GM12878 (cell line): ENCODE measurements at regions not wholly inside any gene's neighbourhood (a gene's known extent, or its start where the extent isn't known, plus 50 kb on each side); places are given as distances from the start of the nearest gene placed in this dataset.

Experiments
- ATAC-seq: fragments of 200-7000 bp; cut with Tn5 transposase; 3 replicates; pipeline ENCODE4 v1.9.1; 2020; ENCODE audit warnings: mild to moderate bottlenecking, moderate library complexity
- BruUV-seq: library from RNA; stranded (reverse); fragments of 400-500 nt; replicated peaks from 2 replicates; lab custom pipeline; 2021; lab: Mats Ljungman, UMichigan
- CTCF ChIA-PET: fragments of 300-600 bp; sonication (Branson Sonifier 250); formaldehyde crosslinking; extraction: SDS; loops from one replicate; lab custom pipeline; 2021; ENCODE audit warnings: inconsistent platforms; lab: Yijun Ruan, JAX
- POLR2A ChIA-PET: fragments of 350-600 bp; formaldehyde crosslinking; extraction: SDS; loops from one replicate; lab custom pipeline; 2021; ENCODE audit warnings: inconsistent platforms; lab: Charles Lee
- RAD21 ChIA-PET: fragments of 300-600 bp; sonication (Branson Sonifier 250); formaldehyde crosslinking; loops from one replicate; lab custom pipeline; 2023; ENCODE audit warnings: antibody characterized with exemption; ENCODE audit not compliant: unreplicated experiment; lab: Charles Lee
- SMC1A ChIA-PET: fragments of 300-600 bp; sonication (Branson Sonifier 250); formaldehyde crosslinking; loops from one replicate; lab custom pipeline; 2023; ENCODE audit not compliant: unreplicated experiment, uncharacterized antibody; lab: Charles Lee
- DNase-seq: peaks from one replicate; pipeline ENCODE4 v3.0.0-alpha.2; 2011; ENCODE audit warnings: low read depth, low spot score
- FAIRE-seq: peaks from 3 replicates; lab custom pipeline; 2011; peaks lifted over from hg19 to GRCh38; lab: Jason Lieb, UNC
- H2AFZ ChIP-seq: 2 replicates; pipeline ENCODE4 v1.6.0; 2011; ENCODE audit warnings: low read depth, low read length, control low read depth; ENCODE audit not compliant: control insufficient read depth
- H3K27ac ChIP-seq: 2 replicates; pipeline ENCODE4 v1.5.1; 2011; ENCODE audit warnings: control low read depth; ENCODE audit not compliant: control insufficient read depth, insufficient read depth
- H3K27me3 ChIP-seq, 2 experiments: replicated peaks in 1 of 2; 2 replicates each; pipeline versions ENCODE4 v1.6.0 to v1.6.1; 2011; ENCODE audit warnings: low read length in 1 of 2; ENCODE audit not compliant: control insufficient read depth in 2 of 2, insufficient read depth in 2 of 2
- H3K36me3 ChIP-seq, 2 experiments: 2 replicates each; pipeline ENCODE4 v1.5.1; 2011; ENCODE audit warnings: low read length in 1 of 2; ENCODE audit not compliant: control insufficient read depth in 2 of 2, insufficient read depth in 2 of 2
- H3K4me1 ChIP-seq: 2 replicates; pipeline ENCODE4 v1.6.1; 2011; ENCODE audit warnings: mild to moderate bottlenecking, low read length, moderate library complexity, mixed read lengths; ENCODE audit not compliant: control insufficient read depth, insufficient read depth
- H3K4me2 ChIP-seq: 2 replicates; pipeline ENCODE4 v1.6.0; 2011; ENCODE audit warnings: control low read depth; ENCODE audit not compliant: control insufficient read depth, insufficient read depth
- H3K4me3 ChIP-seq: fragments of 200-600 bp; sonication (generic); 2 replicates; pipeline ENCODE4 v1.5.1; 2016
- H3K79me2 ChIP-seq: 2 replicates; pipeline ENCODE4 v1.6.0; 2011; ENCODE audit warnings: low read length; ENCODE audit not compliant: control insufficient read depth, insufficient read depth
- H3K9ac ChIP-seq: 2 replicates; pipeline ENCODE4 v1.8.0; 2011; ENCODE audit warnings: low read length, control low read depth, mixed read lengths; ENCODE audit not compliant: control insufficient read depth, insufficient read depth
- H3K9me3 ChIP-seq: replicated peaks from 3 replicates; pipeline ENCODE4 v1.5.1; 2011; ENCODE audit warnings: mild to moderate bottlenecking, low read length; ENCODE audit not compliant: control insufficient read depth, insufficient read depth
- H4K20me1 ChIP-seq: 2 replicates; pipeline ENCODE4 v1.6.0; 2011; ENCODE audit not compliant: control insufficient read depth, insufficient read depth
- JUND ChIP-seq: IDR thresholded peaks from 2 replicates; pipeline ENCODE4 v1.6.1; 2012; ENCODE audit warnings: low read depth, mild to moderate bottlenecking, low read length, improper control_type of control experiment, moderate library complexity
- MTA2 ChIP-seq: fragments of 450-650 bp; IDR thresholded peaks from 2 replicates; pipeline ENCODE4 v1.6.1; 2016; ENCODE audit warnings: low read depth, mild to moderate bottlenecking, moderate library complexity
- RBBP5 ChIP-seq: fragments of 200-600 bp; sonication (generic); conservative IDR thresholded peaks from 2 replicates; pipeline ENCODE4 v1.6.1; 2016
- RELA ChIP-seq: fragments of 450-650 bp; IDR thresholded peaks from 2 replicates; pipeline ENCODE4 v1.8.0; 2014; ENCODE audit warnings: borderline replicate concordance; ENCODE audit not compliant: partially characterized antibody
- WGBS: methylation state at CpG from one replicate; pipeline ENCODE4 v1.1.6; 2016; ENCODE audit warnings: low lambda C conversion rate; ENCODE audit not compliant: insufficient replicate concordance, insufficient coverage; ENCODE audit errors: missing lambda C conversion rate; 5-methylcytosine and 5-hydroxymethylcytosine counted together
- in situ Hi-C: fragments of 300-500 bp; cut with MboI; formaldehyde crosslinking; loops from 9 replicates; pipeline ENCODE4 v1.14.3; 2018; ENCODE audit warnings: mixed read lengths
- intact Hi-C: fragments of 100-400 bp; cut with micrococcal nuclease; formaldehyde crosslinking; loops from one replicate; pipeline ENCODE4 v1.14.2; 2022; ENCODE audit not compliant: unreplicated experiment

GRCh38 chr6:156164701-156165452 is 612.3 kb upstream of the ARID1B start:
- ChIA-PET RAD21 (no interaction called here), POLR2A (no interaction called here), SMC1A (no interaction called here)
- Histone ChIP-seq H3K4me2 (no peak overlapping the region), H2AFZ (no peak overlapping the region), H3K4me1 (no peaks in the 10 kb centered on the region), H3K4me3 (no peak overlapping the region), H3K9me3 (no peaks in the 10 kb centered on the region), H3K79me2 (no peaks in the 10 kb centered on the region), H3K36me3 (no peaks in the 10 kb centered on the region), H3K27ac (no peak overlapping the region), H3K9ac (no peak overlapping the region), H3K27me3 (no peaks in the 10 kb centered on the region; a peak in 1 of 4 replicates)
- DNase-seq (no peak), FAIRE-seq (no peak)
- WGBS: 20% methylated on average over 4 of the region's 4 CpGs
- intact Hi-C loops: no loop called here
- BruUV-seq: no TSS peak
- no peak for TF ChIP-seq RELA
- TF ChIP-seq, all 136 proteins: peak for 0
- ATAC-seq: no peak
- H4K20me1 ChIP-seq: no peaks in the 10 kb centered on the region
- in situ Hi-C loops: no loop called here
- CTCF ChIA-PET: no interaction called here

GRCh38 chr6:156163311-156163710 is 613.9 kb upstream of the ARID1B start:
- Histone ChIP-seq H3K4me3 (no peak overlapping the region), H3K9ac (no peak overlapping the region), H3K4me2 (no peak overlapping the region), H3K79me2 (no peaks in the 10 kb centered on the region), H2AFZ (no peak overlapping the region), H3K4me1 (no peaks in the 10 kb centered on the region), H3K9me3 (no peaks in the 10 kb centered on the region), H3K36me3 (no peaks in the 10 kb centered on the region), H4K20me1 (no peaks in the 10 kb centered on the region), H3K27me3 (no peaks in the 10 kb centered on the region; a peak in 1 of 4 replicates), H3K27ac (no peak overlapping the region)
- ChIA-PET CTCF (interaction anchor here (0.6 to 0.7 kb wide), 2 partner anchors 117 to 893 kb away, joined by 3 read pairs; no protein-coding TSS in a partner anchor), RAD21 (no interaction called here), SMC1A (no interaction called here), POLR2A (no interaction called here)
- TF ChIP-seq MTA2 (no peak), JUND (no peak), RBBP5 (no peak)
- no peak for FAIRE-seq
- BruUV-seq: no TSS peak
- in situ Hi-C loops: no loop called here
- intact Hi-C loops: no loop called here
- ATAC-seq: no peak
- no peak for DNase-seq
- WGBS: 64% methylated on average over 2 of the region's 2 CpGs
